SHP77 (cell line): ENCODE measurements at regions not wholly inside any gene's neighbourhood (a gene's known extent, or its start where the extent isn't known, plus 50 kb on each side); places are given as distances from the start of the nearest gene placed in this dataset.

Source experiments
- DNase-seq, 2 experiments: peaks; one replicate each; lab custom pipeline; 2025; lab: John Stamatoyannopoulos, UW

DNA sequence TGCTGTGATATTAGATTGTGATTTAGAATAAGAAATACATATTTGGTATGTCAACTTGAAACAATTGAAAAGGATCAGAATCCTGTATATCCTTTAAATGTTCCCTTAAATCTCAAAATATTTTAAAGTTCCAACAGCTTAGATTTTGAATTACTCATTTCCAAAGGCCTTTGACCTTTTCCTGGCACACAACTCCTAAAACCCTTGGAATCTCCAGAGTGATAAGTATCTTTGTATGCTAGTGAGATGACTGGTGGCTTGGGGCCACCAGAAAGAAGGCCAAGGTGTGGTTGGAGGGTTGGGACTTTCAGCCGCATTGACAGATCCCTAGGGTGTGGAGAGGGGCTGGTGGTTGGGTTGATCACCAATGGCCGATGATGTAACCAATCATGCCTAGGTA lies 104.7 kb downstream of the YIPF5 start:
- no peak for DNase-seq

DNA sequence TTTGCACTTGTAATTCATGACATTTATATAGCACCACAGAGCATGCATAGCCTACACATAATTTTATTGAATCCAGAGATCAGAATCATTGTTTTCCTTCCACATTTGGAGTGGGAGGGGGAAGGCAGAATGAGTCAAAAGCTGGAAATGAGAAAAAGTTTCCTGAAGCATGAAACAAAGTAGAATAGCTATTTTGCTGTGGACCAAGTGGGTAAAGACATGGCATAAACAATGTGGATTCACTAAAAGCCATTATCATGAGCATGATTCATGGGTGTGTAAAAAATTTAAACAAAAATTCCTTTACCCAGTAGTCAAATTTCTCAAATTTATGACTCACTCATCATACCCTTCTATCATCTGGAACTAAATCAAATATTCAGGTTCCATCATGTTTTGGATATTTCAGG lies 97.9 kb downstream of the YIPF5 start:
- DNase-seq: no peak

DNA sequence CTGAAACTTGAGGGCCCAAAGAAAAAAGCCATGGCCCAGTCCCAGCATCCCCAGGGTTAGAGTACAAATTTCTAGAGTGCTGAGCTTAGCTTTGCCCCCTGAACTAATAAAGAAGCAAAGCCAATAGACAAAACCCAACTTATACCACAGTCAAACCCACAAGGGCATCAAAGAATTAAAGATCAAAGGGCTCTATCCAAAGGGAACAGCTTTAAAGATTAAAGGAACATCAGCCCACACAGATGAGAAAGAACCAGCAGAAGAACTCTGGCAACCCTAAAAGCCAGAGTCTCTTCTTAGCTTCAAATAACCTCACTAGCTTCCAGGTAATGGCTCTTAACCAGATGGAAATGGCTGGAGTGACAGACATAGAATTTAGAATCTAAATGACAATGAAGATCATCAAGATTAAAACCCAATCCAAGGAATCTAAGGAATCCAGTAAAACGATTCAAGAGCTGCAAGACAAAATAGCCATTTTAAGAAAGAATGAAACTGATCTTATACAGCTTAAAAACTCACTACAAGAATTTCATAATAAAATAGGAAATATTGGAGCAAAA lies 93.9 kb downstream of the YIPF5 start:
- no peak for DNase-seq

DNA sequence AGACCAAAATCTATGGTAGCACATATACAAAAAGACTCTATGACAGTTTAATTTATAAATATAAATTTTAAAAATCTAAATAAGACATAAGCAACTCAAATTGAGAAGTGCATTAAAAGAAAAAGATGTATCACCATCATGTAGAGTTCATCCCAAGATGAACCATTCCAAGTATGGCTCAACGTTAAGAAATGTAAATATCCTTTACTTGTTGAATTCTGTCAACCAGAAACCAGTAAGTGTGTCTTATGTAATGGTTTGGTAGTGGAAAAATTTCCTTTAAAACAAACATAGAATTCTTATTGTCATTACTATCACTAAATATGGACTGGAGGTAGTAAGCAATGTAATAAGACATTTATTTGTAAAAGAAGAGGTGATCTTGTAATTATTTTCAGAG lies 87.3 kb downstream of the YIPF5 start:
- DNase-seq: no peak

DNA sequence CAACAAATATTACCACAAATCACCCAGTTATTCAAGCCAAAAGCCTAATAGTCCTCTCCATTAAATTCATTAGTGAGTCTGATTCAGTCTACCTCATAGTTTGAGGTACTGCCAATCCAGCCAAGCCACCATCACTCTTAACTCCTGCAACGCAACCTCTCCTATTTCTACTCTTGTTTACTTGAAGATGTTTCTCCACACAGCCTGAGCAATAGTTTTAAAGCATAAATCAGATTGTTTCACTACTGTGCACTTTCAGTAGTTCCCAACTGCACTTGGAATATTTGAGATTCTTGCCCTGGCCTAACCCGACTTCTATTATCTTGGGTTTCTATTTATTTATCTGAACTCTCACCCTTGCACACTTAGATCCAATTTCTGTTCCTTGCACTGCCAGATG lies 85.5 kb downstream of the YIPF5 start:
- DNase-seq: no peak

DNA sequence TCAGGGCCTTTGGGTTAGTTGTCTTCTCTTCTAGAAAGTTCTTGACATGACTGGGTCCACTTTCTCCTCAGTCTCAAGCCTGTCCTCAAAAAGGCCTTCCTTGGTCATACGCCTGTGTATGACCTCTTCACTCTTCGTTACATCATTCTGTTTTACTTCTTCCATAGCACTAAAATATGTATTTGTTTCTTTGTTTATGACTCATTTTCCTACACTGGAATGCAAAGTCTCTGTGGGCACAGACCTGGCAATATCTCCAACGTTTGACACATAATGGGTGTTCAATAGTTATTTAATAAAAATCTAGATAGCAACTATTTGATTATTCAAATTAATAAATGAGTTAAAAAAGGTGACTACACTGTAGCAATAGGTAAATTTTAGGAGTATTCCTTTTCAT lies 85.1 kb downstream of the YIPF5 start:
- DNase-seq: no peak

DNA sequence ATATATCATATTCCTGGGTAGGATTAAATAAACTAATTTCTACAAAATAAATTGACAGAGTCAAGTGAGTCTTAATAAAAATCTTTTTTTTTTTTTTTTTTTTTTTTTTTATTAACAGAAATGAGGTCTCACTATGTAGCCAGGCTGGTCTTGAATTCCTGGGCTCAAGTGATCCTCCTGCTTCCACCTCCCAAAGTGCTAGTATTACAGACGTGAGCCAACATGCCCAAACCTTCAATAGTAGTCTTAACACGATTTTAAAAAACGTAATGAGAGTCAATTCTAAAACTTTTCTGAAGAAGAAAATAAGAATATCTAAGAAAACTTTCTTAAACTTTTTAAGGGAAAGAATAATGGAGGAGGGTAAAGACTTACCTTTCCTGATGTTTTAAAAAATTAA lies 84.2 kb downstream of the YIPF5 start:
- no peak for DNase-seq

DNA sequence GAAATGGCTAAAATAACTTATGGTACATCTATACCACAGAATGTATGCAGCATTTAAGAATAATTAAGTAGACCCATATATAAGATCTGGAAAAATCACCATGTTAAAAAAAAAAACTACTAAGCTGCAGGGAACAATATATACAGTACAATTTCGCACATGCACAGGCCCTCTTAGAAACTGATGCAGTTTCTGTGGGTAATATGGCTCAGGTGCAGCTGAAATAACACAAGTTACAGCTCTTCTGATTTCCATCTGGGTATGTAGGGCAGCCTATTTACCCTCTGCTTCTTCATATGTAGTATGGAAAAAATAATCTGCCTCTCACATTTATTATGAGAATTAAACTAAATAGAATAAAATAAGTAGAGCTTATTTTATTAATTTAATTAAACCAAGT lies 82.9 kb downstream of the YIPF5 start:
- DNase-seq: peak; percentile 13 to 50

DNA sequence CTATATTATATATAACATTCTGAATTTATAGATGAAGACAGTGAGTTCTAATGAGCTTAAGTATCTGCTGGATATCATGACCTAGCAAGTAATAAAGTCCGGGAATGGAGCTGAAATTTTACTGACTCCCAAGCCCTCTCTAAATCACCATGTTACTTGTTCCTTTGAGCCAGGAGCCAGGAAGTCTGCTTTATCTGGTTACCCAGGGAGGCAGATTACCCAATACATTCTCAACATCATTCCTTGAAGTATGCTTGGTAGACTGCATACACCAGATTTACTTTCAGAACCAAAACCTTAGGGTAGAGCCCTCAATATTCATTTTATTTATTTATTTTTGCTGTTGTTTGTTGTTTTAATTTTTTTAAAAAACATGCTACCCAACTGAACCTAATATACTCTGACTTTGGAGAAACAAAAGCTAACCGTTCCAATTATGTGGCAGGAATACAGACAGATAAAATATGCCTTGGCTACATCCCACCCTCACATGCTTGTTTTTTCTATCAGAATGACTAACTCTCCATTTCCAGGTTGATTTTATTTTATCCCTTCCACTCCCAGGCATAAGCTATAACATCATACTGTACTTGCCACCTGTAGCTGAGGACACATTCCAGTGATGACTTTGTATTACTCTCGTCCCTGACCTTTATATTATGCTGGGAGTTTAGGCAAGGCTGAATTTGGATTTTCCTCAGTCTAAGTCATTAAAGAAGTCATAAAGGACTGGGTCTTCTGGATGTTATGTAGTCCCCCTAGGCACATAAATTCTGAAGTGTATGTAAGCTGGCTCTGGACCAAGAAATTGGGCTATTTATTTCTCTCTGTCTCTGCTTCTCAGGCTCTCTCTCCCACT lies 82.0 kb downstream of the YIPF5 start:
- DNase-seq: peak in 1 of 2 experiments; percentile 14

DNA sequence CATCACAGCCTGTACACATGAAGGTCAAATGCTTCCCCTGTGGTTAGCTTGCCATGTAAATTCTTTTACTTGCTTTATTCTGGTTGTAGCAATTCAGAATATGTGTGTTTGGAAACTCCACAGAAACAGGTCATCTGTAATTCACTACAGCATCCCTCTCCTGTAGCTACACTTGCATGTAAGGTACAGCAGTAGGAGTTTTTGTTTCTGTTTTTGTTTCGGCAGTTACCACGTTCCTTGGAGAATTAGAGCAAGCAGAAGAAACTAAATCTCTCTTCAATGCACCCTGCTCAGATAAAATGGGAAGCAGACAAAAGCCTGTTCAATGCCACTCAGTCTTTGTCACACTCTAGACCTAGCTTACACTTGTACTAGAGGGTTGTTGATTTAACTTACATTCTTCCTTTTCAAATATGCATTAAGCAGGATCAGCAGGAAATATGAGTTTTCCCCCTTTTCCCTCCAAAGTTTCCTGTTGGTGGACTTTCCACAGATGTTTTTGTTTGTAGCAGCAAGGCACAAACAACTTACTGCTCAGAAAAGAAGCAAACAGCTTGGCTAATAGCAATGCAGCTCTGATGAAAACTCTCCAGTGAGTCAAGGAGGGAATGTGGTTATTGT lies 80.9 kb downstream of the YIPF5 start:
- no peak for DNase-seq

DNA sequence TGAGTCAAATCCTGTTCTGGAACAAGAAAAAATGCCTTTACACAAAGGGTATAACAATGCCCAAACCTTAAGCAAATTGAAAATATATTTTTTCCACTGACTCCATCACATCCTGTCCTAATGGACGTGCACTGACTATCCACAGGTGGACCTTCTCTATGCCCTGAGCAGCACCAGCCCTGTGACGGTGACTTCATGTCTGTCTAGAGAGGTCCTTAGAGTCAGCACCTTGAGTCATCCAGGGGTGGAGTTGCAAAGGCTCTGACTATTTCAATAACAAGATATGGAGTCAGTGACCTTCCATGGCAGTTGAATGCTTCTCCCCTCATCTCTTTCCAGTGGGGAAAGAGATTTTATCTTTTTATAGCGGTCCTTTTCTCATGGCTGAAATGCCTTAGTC lies 78.0 kb downstream of the YIPF5 start:
- DNase-seq: no peak

DNA sequence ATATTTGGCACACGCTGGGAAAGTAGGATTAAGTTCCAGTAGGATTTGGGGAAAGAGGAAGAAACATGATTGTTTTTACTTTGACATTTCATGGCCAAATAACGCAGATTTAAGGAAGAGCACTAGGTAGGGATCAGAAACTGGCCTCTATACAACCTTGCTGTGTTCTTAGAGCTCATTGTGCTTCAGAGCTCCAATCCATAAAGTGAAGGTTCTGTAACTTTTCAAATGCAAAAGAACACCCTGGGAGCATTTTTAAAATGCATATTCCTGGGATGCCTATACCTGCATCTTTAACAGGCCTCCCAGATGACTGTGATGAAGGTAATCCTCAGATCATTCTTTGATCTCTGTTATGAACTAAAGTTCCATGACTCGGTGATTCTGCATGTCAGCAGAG lies 77.1 kb downstream of the YIPF5 start:
- DNase-seq: no peak

DNA sequence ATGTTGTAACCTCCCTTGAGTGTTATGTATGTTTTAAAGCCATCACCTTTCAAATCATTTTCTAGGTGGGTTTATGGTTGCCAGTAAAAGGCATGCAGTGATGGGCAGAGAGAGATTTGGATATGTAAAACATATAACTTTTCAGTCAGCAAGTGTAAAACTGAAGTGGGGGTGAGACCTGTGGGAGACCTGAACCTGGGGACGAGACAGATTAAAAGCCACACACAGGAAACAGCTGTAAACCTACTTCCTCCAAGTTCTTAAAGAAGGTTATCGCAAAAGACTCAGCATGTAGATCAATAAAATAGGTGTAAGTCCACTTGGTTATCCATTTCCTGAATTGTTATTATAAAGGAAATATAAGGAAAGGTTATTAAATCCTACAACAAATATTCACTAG lies 76.6 kb downstream of the YIPF5 start:
- DNase-seq: no peak

DNA sequence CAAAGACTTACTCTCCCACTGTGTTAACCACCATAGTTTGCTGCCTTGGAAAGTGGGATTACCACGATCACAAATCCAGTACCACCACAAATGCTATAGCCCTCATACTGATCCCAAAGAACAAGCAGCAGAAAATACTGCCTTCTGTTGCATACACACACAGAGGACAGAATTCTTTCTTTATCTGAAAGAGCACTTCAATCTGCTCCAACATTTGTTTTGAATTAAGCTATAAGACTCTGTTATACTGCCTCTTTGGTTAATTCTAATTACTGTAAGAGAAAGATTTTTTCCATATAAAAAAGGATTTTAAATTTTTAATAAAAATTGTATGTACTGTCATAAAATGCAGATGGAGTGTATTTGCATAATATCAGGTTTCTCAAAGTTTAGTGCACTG lies 69.8 kb downstream of the YIPF5 start:
- DNase-seq: no peak

DNA sequence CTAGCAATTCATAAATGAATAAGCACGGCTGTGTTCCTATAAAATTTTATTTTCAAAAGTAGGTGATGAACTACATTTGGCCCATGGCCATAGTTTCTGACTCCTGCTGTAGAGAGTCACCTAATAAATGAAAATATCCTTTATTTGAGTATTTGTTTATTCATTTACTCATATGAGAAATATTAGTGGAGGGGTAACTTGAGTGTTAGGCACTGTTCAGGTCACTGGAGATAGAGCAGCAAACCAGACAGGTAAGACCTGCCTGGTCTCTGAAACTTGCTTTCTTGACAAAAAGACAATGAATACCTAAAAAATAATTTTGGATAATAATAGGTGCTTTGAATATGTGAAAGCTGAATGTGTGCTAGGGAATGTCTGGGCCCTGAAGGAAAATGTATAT lies 68.8 kb downstream of the YIPF5 start:
- DNase-seq: no peak

DNA sequence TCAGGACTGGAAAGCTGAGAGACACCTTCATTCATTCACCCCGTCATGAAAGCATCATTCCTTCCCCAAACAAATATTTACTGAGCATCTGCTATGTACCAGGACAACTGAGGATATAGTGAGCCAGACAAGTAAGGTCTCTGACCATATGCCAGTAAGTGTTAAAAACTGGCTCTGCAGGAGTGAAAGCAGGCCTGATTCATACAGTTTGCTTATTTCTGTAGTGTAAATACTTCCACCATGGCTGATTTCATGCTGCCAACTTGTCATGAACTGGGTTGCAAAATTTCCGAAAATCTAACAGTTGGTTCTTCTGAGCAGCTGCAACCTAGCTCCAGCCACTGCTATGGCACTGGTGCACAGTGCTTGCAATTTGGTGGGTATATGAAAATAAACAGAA lies 68.1 kb downstream of the YIPF5 start:
- no peak for DNase-seq

DNA sequence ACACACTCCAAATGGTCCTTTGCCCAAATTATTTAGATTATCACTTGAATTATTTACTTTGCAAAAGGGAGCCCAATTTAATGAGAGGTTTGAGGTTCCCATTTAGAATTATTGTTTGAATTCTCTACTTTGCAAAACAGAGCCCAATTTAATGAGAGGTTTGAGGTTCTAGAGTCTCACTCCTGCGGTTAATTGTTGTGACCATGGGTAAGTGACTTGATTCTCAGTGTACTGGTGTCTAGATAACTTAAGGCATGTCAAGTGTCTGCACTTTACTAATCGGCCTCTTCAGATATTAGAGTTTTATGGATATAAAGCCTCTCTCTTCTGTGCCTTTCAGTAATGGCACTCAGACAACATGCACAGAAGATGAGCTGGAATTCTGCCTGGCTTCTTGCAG lies 67.5 kb downstream of the YIPF5 start:
- no peak for DNase-seq

DNA sequence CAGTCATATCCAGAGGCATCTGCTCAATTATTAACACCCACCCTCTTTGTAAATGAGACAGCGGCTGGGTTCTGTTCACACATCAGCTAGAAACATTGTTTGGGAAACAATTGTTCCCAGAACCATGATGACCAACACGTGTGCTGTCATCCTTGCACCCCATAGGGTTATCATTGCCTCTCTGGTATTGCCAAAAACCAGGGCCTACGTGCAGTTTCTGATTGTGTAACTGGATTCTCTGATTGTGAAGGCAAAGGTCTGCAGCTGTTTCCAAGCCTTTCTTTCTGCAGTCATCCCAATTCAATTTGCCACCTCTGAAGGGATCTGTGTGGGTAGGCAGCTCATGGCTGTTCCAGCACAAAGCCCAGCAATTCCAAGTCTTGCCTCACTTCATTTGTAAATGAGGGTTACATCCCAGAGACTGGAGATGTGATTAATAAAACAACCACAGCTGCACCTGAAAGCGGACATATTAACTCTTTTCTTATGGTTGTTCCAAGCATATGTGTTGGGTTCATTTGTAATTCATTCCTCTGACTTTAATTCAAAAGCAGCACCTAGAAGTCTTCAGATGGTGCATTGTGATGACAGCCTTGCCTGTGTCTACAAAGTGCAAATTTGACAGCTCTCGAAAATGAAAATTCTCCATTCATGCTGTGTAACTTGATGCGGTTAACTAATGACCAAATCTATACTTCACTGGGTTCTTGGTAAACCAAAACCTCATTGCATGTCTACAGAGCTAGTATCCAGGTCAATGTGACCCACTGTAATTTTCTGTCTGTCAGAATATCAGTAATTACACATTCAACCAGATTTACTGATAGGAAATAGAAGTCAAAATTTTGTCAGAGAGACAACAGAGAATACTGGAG lies 66.6 kb downstream of the YIPF5 start:
- DNase-seq: no peak

DNA sequence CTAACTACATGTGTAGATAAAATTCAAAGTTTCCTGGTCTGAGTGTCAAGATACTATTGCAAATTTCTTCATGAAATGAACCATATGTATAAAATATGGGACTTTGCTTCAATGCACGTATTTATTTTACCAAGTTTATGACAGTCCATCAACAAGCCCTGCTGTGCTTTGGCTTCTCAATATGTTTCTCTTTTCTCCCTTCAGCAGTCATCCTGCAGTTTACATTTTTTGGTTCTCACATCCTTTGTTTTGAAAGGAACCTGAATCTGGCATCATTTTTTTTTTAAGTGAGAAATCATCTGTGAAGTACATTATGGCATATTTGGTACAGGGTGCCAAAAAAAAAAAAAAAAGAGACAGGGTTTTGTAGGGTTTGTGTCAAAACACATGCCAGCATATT lies 65.1 kb downstream of the YIPF5 start:
- no peak for DNase-seq

DNA sequence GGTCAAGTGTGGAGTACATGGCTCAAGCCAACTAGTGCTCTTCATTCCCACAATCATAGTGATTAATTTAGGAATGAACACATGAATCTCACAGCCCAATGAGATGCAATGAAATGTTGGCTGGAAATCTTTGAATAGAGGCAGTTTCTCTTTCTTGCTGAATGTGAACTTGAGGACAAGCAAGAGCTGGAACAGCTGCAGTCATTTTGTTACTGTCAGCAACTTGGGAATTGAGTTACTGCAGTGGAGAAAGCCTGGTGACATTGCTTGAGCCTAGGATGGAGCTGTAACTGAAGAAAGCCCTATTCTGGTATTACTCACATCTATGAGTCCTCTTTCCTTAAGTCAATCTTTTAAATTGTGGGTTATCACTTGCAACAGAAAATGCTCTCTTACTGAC lies 62.3 kb downstream of the YIPF5 start:
- no peak for DNase-seq
